Stomach (tissue), 4 donors: ENCODE measurements at regions not wholly inside any gene's neighbourhood (a gene's known extent, or its start where the extent isn't known, plus 50 kb on each side); places are given as distances from the start of the nearest gene placed in this dataset.

Experiments
- CTCF ChIP-seq, 7 experiments: fragments of 450-650 bp in 4 of 7; fragments of 200-600 bp in 3 of 7; sonication (generic) in 3 of 7; IDR thresholded peaks; one replicate each; pipeline ENCODE4 v1.5.1; 2016 to 2019; ENCODE audit warnings: antibody characterized with exemption in 7 of 7, control low read depth in 2 of 7, mild to moderate bottlenecking in 1 of 7
- EP300 ChIP-seq: sonication (generic); formaldehyde crosslinking; IDR thresholded peaks from one replicate; pipeline ENCODE4 v1.6.1; 2017; ENCODE audit warnings: antibody characterized with exemption

GRCh38 chrX:87728459-87728858 lies 210.9 kb downstream of the KLHL4 start:
- TF ChIP-seq EP300, result no peak
- no peak for TF ChIP-seq CTCF (IDR thresholded peaks at IDR 0.05)
